ENCODE measurements at regions not wholly inside any gene's neighbourhood (a gene's known extent, or its start where the extent isn't known, plus 50 kb on each side); places are given as distances from the start of the nearest gene placed in this dataset.

GRCh38 chr2:586641-587076, 90.5 kb downstream of the TMEM18 start (continued):
- TF ChIP-seq CHD7 (IDR thresholded peaks at IDR 0.05; ENCODE audit: insufficient replicate concordance, low read length), result no peak
- no peak for TF ChIP-seq SRF (IDR thresholded peaks at IDR 0.05; ENCODE audit: low read depth, low read length)
- TF ChIP-seq, protein P1, sequence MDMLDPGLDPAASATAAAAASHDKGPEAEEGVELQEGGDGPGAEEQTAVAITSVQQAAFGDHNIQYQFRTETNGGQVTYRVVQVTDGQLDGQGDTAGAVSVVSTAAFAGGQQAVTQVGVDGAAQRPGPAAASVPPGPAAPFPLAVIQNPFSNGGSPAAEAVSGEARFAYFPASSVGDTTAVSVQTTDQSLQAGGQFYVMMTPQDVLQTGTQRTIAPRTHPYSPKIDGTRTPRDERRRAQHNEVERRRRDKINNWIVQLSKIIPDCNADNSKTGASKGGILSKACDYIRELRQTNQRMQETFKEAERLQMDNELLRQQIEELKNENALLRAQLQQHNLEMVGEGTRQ (IDR thresholded peaks at IDR 0.05; ENCODE audit: low read length), result no peak
- TF ChIP-seq TAF7 (optimal IDR thresholded peaks at IDR 0.05; ENCODE audit: borderline replicate concordance, low read depth, low read length), result no peak
- no peak for TF ChIP-seq ASH2L (IDR thresholded peaks at IDR 0.05; ENCODE audit: low read length)
- TF ChIP-seq, protein P2, sequence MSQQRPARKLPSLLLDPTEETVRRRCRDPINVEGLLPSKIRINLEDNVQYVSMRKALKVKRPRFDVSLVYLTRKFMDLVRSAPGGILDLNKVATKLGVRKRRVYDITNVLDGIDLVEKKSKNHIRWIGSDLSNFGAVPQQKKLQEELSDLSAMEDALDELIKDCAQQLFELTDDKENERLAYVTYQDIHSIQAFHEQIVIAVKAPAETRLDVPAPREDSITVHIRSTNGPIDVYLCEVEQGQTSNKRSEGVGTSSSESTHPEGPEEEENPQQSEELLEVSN (IDR thresholded peaks at IDR 0.05), result no peak
